Right forelimb (tissue), 1 donor: ENCODE measurements at regions not wholly inside any gene's neighbourhood (a gene's known extent, or its start where the extent isn't known, plus 50 kb on each side); places are given as distances from the start of the nearest gene placed in this dataset.

Source experiments
- DNase-seq: peaks from one replicate; pipeline ENCODE4 v3.0.0-alpha.2; 2018

DNA sequence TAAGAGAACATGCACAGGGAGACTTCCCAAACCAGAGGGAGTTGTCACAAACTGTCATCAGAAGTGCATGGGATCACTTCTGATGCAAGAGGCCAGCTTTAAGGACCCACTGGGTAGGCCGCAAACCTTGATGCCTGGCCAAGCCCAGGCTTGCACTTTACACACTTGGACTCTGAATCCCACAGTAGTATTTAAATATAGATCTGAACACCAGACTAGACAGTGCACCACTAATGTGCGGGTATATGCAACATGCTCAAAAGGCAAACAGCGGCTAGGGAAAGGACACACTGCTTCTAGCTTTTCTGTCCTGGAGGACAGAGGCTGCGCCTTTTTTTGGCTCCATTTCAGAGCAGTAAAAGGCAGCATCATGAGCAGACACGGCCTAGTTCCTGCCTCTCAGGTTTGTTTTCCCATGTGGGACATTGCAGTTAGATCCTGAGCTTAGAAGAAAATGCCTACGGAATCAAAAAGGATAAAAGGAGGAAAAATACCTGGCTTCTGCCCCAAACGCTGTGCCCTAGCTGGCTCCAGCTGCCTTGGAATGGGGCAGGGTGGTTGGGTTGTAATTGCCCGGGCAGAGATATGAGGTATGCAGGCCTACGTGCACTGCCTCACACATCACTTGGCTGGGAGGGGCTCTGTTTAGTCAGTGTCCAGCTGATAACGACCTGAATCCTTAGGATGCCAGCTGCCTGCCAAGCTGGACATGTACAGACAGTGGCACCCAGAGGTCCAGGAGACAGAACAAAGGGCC is 84.5 kb upstream of the EGLN3 start:
- DNase-seq = peak; percentile 47

DNA sequence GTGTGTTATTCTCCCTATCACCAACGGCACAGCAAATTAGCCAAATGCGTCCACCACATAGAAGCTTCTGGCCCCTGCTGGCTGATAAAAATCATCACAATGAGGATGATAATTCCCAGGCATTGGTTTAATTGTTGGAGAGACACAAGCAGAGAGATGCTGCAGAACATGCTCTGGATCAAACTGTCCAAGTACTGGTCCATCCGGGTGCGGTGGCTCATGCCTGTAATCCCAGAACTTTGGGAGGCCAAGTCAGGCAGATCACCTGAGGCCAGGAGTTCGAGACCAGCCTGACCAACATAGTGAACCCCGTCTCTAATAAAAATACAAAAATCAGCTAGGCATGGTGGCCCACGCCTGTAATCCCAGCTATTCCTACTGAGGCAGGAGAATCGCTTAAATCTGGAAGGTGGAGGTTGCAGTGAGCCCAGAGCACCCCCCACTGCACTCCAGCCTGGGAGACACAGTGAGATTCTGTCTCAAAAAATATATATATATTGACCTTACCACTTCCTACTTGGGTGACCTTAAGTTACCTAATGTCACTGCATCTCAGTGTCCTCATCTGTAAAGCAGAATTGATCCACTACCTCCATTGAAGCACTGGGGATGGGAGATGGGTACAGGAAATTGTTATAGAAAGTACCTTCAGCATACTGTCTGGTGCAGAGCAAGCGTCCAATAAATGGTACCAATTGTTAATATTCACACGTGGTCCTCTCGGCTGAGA is 83.7 kb upstream of the EGLN3 start:
- DNase-seq = no peak

DNA sequence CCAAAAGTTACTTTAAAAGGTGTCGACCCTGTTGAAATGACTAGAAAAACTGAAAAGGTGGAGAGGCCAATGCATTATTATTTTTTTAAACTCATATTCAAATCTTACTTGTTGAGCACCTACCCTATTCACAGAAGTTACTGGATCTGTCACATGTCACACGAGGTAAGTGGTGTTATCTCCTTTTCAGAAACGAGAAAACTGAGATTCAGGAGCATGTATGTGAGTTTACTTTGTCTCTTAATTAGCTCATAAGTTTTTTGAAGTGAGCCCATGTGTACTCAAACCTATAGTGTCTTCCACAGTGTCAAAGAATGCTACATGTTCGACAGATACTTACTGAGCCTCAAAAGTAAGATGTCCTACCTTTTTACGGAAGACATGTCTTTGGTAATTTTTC is 81.8 kb upstream of the EGLN3 start:
- DNase-seq = no peak

DNA sequence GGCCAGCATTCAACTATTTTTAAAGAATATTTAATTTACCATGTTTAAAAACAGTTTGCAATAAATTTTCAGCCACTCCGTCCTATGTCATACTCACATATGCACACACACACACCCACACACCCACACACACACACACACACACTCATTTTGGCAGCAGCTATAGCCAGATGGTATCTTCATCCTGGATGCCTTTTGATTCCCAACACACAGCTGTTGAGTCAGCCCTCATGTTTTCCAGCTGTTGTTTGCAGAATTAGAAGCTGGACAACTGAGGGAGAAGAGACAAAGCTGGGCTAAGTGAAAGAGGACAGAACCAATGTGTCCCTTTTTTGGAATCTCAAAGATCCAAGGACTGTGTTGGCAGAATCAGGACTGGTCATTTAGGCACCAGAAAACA is 80.0 kb upstream of the EGLN3 start:
- peak; percentile 92 for DNase-seq

DNA sequence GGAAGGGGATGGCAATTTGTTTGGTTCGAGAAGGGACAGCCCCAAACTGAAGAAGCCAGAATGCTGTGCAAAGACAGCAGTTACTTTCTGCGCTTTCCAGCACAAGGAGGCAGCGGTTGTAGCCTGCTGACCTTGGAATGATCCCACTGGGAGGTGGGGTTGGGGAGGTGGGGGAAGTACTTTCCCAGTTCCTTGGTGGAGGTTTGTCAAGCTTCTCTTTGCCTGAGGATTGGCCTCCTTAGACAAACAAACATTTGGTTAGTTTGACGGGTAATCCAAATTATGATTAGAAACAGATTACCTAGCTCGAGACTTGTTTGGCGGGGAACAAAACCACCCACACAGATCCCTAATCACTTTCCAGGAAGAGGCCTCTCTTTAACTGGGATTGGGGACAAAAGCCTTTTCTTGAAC is 79.1 kb upstream of the EGLN3 start:
- peak; percentile 77 for DNase-seq

DNA sequence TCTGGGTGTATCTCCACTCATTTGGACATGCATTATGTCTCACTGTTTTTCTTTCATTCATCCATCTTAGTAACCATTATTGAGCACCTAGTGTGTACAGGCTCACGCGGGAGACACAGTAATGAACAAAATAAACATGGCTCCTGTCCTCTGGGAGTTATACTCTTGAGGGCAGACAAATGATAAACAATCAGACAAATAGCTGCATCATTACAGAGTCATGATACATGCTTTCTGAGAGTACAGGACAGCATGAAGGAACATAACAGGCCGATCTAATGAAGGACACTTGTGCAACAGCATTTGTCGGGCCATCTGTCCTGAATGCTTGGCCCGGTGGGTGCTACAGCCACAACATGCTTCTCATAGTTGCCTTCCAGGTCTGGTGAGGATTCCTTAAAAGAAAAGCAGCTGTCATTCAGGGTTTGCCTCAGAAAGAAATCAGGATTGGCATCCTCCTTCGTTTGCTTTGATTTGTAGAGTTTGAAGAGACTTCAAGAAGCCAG is 77.2 kb upstream of the EGLN3 start:
- no peak for DNase-seq

DNA sequence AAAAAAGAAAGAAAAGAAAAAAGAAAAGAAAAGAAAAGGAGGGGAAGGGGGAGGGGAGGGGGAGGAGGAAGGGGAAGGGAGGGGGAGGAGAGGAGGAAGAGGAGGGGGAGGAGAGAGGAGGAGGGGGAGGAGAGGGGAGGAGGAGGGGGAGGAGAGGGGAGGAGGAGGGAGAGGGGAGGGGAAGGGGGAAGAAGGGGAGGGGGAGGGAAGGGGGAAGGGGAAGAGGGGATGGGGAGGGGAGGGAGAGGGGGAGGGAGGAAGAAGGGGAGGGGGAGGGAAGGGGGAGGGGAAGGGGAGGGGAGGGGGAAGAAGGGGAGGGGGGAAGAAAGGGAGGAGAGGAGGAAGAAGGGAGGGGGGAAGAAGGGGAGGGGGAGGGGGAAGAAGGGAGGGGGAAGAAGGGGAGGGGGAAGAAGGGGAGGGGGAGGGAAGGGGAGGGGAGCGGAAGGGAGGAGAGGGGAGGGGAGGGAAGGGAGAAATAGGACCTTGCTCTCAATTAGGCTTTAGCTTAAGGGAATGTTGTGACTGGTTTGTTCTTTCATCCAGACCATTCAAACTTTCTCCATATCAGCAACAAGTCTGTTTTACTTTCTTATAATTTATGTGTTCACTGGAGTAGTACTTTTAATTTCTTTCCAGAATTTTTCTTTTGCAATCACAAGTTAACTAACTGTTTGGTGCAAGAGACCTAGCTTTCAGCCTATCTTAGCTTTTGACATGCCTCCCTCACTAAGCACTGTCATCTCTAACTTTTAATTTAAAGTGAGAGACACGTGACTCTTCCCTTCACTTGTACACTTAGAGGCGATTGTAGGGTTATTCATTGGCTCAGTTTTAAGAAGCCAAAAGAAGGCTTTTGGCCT is 76.5 kb upstream of the EGLN3 start:
- no peak for DNase-seq

DNA sequence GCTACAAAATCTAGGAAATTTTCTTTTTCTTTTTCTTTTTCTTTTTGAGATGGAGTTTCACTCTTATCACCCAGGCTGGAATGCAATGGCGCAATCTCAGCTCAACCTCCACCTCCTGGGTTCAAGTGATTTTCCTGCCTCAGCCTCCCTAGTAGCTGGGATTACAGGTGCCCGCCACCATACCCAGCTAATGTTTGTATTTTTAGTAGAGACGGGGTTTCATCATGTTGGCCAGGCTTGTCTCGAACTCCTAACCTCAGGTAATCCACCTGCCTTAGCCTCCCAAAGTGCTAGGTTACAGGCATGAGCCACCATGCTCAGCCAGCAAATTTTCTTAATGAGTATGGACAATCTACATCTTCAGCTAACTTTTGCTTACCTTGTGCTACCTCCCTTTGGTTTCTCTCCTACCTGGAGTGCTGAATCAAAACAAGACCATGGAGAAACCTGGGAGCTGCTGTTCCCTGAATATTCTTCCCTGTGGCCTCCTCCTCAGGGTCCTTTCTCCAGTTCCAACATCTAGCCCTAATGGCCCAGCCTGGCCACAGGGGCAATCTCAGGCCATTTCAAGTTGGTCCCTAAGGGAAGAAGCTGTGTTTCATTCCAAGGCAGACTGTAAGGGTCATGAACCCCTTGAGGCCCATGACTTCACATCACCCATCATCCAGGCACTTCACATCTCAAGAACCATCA is 74.6 kb upstream of the EGLN3 start:
- DNase-seq = no peak

DNA sequence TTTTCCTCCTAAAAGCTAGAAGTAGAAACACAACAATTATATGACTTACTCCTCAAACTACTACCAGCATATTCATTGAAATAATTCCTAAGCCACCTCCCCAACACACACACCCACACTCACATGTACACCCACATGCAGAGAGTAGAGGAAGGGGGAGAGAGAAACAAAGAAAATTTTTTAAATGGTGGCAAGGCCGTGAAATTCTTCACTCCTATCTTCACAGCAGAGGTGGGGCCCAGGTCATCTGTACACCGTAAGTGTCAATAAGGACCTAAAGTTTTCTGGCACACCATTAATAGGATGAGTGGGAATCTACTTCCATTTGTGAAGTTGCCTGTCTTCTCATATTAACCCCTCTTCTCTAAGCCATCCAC is 73.9 kb upstream of the EGLN3 start:
- no peak for DNase-seq

DNA sequence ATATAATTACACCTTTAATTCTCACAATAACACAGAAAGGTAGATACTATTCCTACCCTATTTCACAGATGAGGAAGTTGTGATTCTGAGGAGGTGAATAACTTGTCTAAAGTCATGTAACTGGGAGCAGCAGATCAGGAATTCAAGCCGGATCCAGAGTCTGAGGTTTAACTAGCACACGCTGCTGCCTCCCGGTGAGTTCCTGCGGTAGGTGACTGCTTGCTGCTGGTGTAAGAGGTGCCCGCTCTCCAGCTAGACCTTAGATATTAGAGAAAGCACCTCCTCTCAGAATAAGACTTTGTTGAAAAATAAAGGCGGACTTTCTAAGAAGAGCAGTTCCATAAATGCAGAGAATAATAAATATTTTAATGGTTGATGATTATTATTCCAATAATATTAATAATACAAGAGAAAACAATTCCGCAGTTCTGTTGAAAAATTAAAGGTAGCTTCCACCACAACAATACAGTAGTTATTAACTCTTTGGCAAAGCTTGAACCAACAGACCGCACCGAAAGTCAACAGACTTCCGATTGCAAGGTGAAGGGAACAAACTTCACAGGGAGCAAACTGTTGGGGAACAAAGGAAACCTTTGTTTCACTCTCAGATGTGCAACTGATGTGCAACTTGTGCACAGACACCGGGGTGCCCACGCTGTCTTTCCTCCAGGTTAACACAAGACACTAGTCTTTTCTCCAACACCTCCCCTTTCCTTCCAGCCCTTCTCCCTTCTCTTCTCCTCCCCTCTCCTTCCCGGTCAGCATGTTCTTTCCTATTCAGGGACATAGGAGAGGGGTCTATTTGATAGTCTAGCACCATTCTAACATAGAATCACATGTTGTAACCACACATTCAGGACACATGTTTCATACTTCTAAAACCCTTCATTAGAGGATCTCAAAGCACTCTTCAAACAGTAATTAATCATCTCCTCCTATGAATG is 73.2 kb upstream of the EGLN3 start:
- no peak for DNase-seq

DNA sequence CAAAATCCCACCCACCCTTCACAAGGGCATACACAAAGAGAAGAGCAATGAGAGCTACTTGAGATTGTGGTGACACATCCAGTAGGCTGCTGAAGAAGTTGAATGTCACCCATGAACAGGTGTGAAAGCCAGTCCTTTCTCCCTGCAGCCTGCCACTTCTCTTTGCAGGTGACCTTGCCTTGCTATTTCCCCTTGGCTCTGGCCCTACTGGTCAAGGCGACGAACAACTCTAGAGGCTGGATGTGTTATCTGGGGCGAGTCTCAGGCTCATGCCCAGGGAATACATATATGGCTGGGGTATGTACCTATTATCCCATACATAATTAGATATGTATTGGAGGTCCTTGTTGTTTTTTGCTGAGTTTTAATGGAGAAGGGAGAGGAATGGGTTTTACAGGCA is 70.2 kb upstream of the EGLN3 start:
- DNase-seq = no peak

DNA sequence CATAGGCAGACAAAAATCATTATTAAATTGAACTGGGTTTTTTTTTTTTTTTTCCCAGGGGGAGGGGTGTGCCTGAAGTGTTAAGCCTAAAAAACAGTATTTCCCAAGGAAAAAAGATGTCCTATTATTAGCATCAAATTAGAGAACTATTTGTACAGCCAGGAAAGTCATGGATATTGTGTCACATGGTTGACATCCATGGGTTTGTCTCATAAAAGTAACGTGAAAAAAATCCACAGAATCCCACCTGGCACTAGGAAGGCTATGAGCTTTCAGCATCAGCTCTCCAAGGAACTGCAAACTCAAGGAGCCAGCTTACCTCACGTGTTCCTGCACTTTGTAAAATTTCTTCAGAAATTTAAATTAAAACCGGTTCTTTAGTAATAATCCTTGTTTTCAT is 69.1 kb upstream of the EGLN3 start:
- DNase-seq = no peak

DNA sequence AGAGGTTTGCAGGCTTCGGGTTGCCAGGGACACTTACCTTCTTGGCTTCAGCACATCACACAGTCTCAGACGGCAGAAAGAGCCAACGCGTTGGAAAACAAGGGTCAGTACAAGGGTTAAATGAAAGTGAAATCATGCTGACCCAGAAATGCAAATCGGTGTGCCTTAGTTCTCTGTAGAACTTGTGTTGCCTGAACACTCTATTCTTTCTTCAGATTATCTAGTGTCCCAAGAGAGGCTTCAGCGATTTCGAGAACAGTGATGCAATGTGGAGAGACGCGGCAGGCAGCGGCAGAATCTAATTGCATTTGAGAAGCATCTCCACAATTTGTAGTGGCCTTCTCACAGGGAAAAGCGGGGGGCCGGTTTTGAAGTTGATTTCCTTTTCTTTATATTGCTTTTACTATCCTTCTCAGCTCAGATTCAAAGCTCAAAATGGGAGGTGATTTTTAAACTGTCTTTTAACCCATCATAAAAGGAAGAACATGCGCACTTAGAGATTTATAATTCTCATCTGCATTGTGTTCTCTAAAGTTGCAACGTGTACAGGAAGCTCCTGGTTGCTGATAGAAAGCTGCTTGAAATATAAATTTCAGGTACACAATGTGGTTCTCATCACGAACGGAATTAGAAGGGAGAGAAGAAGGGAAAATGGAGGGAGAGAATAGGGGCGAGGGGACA is 67.8 kb upstream of the EGLN3 start:
- DNase-seq = peak; percentile 44

DNA sequence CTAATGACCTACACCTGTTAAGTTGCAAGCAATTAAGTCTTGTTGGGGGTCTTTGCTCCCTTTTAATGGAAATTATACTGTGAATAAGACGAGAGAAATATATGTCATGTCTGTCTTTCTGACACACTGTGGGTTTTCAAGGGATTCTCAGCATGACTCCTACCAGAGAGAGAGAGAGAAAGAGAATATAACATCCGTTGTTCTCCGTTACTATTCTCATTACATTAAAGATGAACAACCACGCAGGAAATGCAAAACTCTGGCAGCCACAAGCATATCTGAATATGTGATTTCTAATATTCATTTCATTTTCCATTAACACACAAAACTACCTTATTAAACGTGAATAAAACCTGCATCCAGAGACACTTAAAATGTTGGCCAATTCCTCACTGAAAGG is 67.3 kb upstream of the EGLN3 start:
- DNase-seq = no peak

DNA sequence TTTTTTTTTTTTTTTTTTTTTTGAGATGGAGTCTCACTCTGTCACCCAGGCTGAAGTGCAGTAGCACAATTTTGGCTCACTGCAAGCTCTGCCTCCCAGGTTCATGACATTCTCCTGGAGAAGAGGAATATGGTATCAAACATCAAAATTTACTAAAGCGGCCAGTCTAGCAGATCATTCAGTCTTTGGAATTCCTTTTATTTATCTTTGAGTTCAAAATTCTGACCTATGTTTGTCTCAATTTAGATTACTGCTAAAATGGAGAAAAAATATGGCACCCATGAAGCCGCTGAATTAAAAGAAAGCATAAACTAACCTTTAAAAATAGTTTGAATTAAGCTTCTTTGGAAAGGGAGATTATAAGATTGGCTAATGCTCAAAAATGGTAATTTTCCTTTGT is 64.5 kb upstream of the EGLN3 start:
- DNase-seq = no peak

DNA sequence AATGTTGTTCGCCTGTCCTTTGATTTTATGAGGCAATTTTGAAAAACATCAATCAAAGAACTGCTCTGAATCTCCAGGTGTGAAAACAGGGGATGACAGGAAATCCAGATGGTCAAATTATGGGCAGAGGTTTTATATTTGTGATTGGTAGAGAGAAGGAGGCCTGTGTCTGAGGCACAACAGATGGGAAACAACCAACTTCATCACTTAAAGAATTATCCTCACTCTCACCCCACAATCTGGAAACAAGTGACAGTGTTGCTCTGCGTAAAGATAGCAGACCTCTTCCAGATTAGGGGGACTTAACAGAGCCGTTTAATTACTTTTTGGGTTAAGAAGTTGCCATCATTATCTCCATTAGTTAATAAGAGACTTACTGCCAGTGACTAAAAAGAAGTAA is 64.1 kb upstream of the EGLN3 start:
- no peak for DNase-seq

DNA sequence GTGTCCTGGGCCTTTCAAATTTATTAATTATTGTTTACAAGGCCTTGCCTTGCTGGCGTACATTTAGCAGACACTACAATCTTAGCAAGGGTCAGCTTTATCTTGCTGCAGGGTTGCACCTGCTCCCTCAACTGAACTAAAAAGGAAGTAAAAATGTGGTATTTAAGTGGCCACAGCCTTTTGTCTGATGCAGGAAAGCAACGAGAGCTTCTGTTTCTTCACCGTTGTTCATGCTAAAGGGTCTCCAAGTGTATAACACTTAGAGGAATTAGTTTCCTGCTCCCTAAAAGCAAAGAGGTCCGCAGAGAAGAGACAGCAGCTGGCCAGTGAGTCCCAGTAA is 62.8 kb upstream of the EGLN3 start:
- DNase-seq = no peak

DNA sequence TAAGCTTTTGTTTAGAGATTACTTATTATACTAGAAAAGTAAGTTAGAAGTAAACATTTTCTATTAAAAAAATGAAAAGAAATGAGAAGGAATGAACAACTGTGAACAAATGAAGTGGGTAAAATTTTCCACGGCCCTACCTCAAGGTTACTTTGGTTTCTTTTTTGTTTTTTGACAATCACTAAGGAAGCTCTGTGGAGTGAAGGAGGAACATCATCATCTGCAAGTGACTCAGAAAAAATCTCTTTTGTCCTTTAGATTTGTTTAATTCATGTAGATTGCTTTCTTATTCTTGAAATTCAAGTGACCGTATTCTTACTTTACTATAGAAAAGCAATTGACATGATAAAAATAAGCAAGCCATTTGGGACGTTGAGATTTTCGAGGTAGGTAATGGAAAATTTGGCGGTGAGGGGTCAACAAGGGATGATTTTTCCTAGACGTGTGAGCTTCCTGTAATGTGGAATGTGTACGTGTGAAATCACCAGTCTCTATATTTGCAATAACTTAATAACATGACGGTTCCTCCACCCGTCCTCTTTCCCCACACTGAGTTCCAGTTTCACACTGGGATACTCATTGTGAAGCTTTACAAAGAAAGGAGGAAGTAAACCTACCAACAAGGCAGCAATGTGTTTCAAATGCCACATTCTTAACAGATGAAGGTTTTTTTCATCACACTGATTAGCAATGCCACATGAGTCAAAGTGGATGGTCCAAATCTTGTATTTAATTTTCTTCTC is 62.3 kb upstream of the EGLN3 start:
- DNase-seq = no peak

DNA sequence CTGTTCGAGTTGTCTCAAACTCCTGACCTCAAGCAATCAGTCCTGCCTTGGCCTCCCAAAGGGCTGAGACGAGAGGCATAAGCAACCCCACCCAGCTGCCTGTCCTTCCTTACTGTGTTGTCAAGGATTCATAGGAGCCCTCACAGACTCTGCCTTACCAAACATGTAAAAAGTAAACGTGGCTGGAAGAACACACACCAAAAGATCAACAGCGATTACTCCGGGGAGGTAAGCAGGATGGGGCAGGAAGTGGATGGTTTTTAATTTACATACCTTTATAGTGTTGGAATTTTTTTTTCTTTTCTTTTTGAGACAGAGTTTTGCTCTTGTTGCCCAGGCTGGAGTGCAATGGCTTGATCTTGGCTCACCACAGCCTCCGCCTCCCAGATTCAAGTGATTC is 61.5 kb upstream of the EGLN3 start:
- no peak for DNase-seq

DNA sequence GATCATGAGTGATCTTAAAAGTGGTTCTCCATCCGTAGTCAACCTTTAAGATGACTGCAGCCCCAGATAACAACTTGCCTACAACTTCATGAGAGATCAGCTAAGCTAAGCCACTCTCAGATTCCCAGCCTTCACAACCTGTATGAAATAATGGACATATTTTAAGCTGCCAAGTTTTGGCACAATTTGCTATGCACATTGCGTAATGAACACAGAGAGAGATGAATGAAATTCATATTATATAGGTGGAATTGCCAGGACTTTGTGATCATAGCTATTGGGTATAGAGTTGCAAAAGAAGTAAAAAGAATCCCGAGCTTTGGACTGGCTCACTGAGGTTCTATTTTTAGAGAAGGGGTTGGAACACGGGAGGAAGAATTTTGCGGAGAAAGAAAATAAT is 59.1 kb upstream of the EGLN3 start:
- DNase-seq = no peak

DNA sequence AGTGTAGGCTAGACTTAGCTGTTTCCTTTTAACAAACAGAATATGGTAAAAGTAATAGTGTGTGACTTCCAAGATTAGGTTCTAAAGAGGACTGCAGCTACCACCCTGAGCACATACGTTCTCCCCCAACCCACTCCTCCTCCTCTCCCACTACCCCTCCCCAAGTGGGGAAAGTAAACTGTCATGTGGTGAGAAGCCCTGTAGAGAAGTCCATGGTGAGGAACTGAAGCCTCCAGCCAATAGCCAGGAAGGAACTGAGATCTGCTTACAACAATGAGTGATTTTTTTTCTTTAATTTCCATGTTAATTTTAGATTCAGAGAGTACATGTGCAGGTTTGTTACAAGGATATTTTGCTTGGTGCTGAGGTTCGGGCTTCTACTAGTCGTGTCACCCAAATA is 57.0 kb upstream of the EGLN3 start:
- no peak for DNase-seq
